ENCODE measurements at regions not wholly inside any gene's neighbourhood (a gene's known extent, or its start where the extent isn't known, plus 50 kb on each side); places are given as distances from the start of the nearest gene placed in this dataset.

GRCh38 chr6:76532647-76533046, 460.2 kb upstream of the IMPG1 start:
- ATAC-seq (no peak), DNase-seq (no peak)
- no peaks in the 10 kb centered on the region for H3K4me1 ChIP-seq (ENCODE audit: control insufficient read depth in 2 of 2, insufficient read depth in 2 of 2, low read length in 2 of 2)
- intact Hi-C loops (cut with micrococcal nuclease): no loop called here
- ChIA-PET POLR2A (no interaction called here), CTCF (no interaction called here)
- H3K4me1 Mint-ChIP-seq: no peaks in the 10 kb centered on the region
- peaks cover 0 to 8% (median 0%) of the 10 kb centered on the region in 3 experiments for H3K9me3 ChIP-seq (ENCODE audit: control insufficient read depth in 2 of 3, low read length in 3 of 3)
- H3K27ac ChIP-seq (ENCODE audit: low read depth, low read length): no peak overlapping the region
- peaks cover 7 to 43% (median 20%) of the 10 kb centered on the region in 11 donors for H3K9me3 Mint-ChIP-seq
- no peaks in the 10 kb centered on the region for H3K36me3 ChIP-seq (ENCODE audit: control insufficient read depth in 2 of 3, insufficient read depth in 3 of 3, low read length in 3 of 3)
- H3K27me3 ChIP-seq (ENCODE audit: control insufficient read depth in 2 of 2, insufficient read depth in 2 of 2, low read length in 2 of 2): no peaks in the 10 kb centered on the region
- H3K4me3 Mint-ChIP-seq: no peak overlapping the region
- no peak overlapping the region for H3K27ac Mint-ChIP-seq
- no peaks in the 10 kb centered on the region for H3K27me3 Mint-ChIP-seq
- H3K36me3 Mint-ChIP-seq: peaks cover 0 to 5% (median 0%) of the 10 kb centered on the region in 5 donors
- no peak overlapping the region for H3K4me3 ChIP-seq (ENCODE audit: low read length)

- intact Hi-C loops (cut with micrococcal nuclease): no loop called here
- no peak for ATAC-seq
- no peaks in the 10 kb centered on the region for H3K27me3 Mint-ChIP-seq
- POLR2A ChIA-PET: no interaction called here
- H3K4me1 Mint-ChIP-seq: no peaks in the 10 kb centered on the region
- H3K36me3 Mint-ChIP-seq: peaks cover 0 to 2% (median 0%) of the 10 kb centered on the region in 5 donors
- H3K36me3 ChIP-seq (ENCODE audit: control insufficient read depth in 2 of 3, insufficient read depth in 3 of 3, low read length in 3 of 3): no peaks in the 10 kb centered on the region
- H3K4me3 Mint-ChIP-seq: no peak overlapping the region
- no peak for DNase-seq
- H3K9me3 ChIP-seq (ENCODE audit: control insufficient read depth in 2 of 3, low read length in 3 of 3): peaks cover 0 to 4% (median 0%) of the 10 kb centered on the region in 3 experiments
- H3K4me3 ChIP-seq (ENCODE audit: low read length): no peak overlapping the region
- no peaks in the 10 kb centered on the region for H3K4me1 ChIP-seq (ENCODE audit: control insufficient read depth in 2 of 2, insufficient read depth in 2 of 2, low read length in 2 of 2)
- no peaks in the 10 kb centered on the region for H3K27me3 ChIP-seq (ENCODE audit: control insufficient read depth in 2 of 2, insufficient read depth in 2 of 2, low read length in 2 of 2)
- no peak overlapping the region for H3K27ac ChIP-seq (ENCODE audit: low read depth, low read length)
- peaks cover 0 to 27% (median 6%) of the 10 kb centered on the region in 11 donors for H3K9me3 Mint-ChIP-seq
- CTCF ChIA-PET: no interaction called here
- no peak overlapping the region for H3K27ac Mint-ChIP-seq
These were observed 446.0 kb upstream of the IMPG1 start for GRCh38 chr6:76518443-76518842.

- peaks cover 0 to 4% (median 0%) of the 10 kb centered on the region in 3 experiments for H3K9me3 ChIP-seq (ENCODE audit: control insufficient read depth in 2 of 3, low read length in 3 of 3)
- CTCF ChIA-PET: no interaction called here
- no peak overlapping the region for H3K27ac ChIP-seq (ENCODE audit: low read depth, low read length)
- H3K4me1 ChIP-seq (ENCODE audit: control insufficient read depth in 2 of 2, insufficient read depth in 2 of 2, low read length in 2 of 2): no peaks in the 10 kb centered on the region
- no peak for DNase-seq
- intact Hi-C loops (cut with micrococcal nuclease): no loop called here
- H3K36me3 ChIP-seq (ENCODE audit: control insufficient read depth in 2 of 3, insufficient read depth in 3 of 3, low read length in 3 of 3): no peaks in the 10 kb centered on the region
- no peak overlapping the region for H3K4me3 ChIP-seq (ENCODE audit: low read length)
- Mint-ChIP-seq H3K36me3 (no peaks in the 10 kb centered on the region), H3K4me3 (no peak overlapping the region), H3K27me3 (no peaks in the 10 kb centered on the region), H3K4me1 (no peaks in the 10 kb centered on the region), H3K9me3 (peaks cover 2 to 28% (median 6%) of the 10 kb centered on the region in 11 donors), H3K27ac (no peak overlapping the region)
- no peak for ATAC-seq
- H3K27me3 ChIP-seq (ENCODE audit: control insufficient read depth in 2 of 2, insufficient read depth in 2 of 2, low read length in 2 of 2): no peaks in the 10 kb centered on the region
- POLR2A ChIA-PET: no interaction called here
These were observed 444.5 kb upstream of the IMPG1 start for GRCh38 chr6:76516924-76517323.

- no peaks in the 10 kb centered on the region for H3K4me1 Mint-ChIP-seq
- intact Hi-C loops (cut with micrococcal nuclease): no loop called here
- Histone ChIP-seq H3K36me3 (ENCODE audit: control insufficient read depth in 2 of 3, insufficient read depth in 3 of 3, low read length in 3 of 3) (no peaks in the 10 kb centered on the region), H3K9me3 (ENCODE audit: control insufficient read depth in 2 of 3, low read length in 3 of 3) (no peaks in the 10 kb centered on the region), H3K4me3 (ENCODE audit: low read length) (no peak overlapping the region), H3K27ac (ENCODE audit: low read depth, low read length) (no peak overlapping the region), H3K27me3 (ENCODE audit: control insufficient read depth in 2 of 2, insufficient read depth in 2 of 2, low read length in 2 of 2) (no peaks in the 10 kb centered on the region), H3K4me1 (ENCODE audit: control insufficient read depth in 2 of 2, insufficient read depth in 2 of 2, low read length in 2 of 2) (no peaks in the 10 kb centered on the region)
- POLR2A ChIA-PET: no interaction called here
- no peaks in the 10 kb centered on the region for H3K36me3 Mint-ChIP-seq
- CTCF ChIA-PET: no interaction called here
- H3K9me3 Mint-ChIP-seq: peaks cover 0 to 20% (median 6%) of the 10 kb centered on the region in 11 donors
- DNase-seq: no peak
- no peak overlapping the region for H3K27ac Mint-ChIP-seq
- no peak for ATAC-seq
- H3K4me3 Mint-ChIP-seq: no peak overlapping the region
- H3K27me3 Mint-ChIP-seq: no peaks in the 10 kb centered on the region
These were observed 438.0 kb upstream of the IMPG1 start for GRCh38 chr6:76510489-76510888.

- no peak overlapping the region for H3K27ac Mint-ChIP-seq
- H3K4me1 ChIP-seq (ENCODE audit: control insufficient read depth in 2 of 2, insufficient read depth in 2 of 2, low read length in 2 of 2): no peaks in the 10 kb centered on the region
- no peaks in the 10 kb centered on the region for H3K27me3 Mint-ChIP-seq
- H3K4me3 ChIP-seq (ENCODE audit: low read length): no peak overlapping the region
- H3K36me3 ChIP-seq (ENCODE audit: control insufficient read depth in 2 of 3, insufficient read depth in 3 of 3, low read length in 3 of 3): no peaks in the 10 kb centered on the region
- no peaks in the 10 kb centered on the region for H3K36me3 Mint-ChIP-seq
- ChIA-PET POLR2A (no interaction called here), CTCF (no interaction called here)
- no peak overlapping the region for H3K4me3 Mint-ChIP-seq
- ATAC-seq (no peak), DNase-seq (no peak)
- no peak overlapping the region for H3K27ac ChIP-seq (ENCODE audit: low read depth, low read length)
- no peaks in the 10 kb centered on the region for H3K4me1 Mint-ChIP-seq
- intact Hi-C loops (cut with micrococcal nuclease): no loop called here
- no peaks in the 10 kb centered on the region for H3K9me3 ChIP-seq (ENCODE audit: control insufficient read depth in 2 of 3, low read length in 3 of 3)
- peaks cover 0 to 20% (median 9%) of the 10 kb centered on the region in 11 donors for H3K9me3 Mint-ChIP-seq
- no peaks in the 10 kb centered on the region for H3K27me3 ChIP-seq (ENCODE audit: control insufficient read depth in 2 of 2, insufficient read depth in 2 of 2, low read length in 2 of 2)
These were observed 436.9 kb upstream of the IMPG1 start for GRCh38 chr6:76509397-76509796.

GRCh38 chr6:76506808-76507207, 434.3 kb upstream of the IMPG1 start:
- Mint-ChIP-seq H3K36me3 (no peaks in the 10 kb centered on the region), H3K27me3 (no peaks in the 10 kb centered on the region), H3K4me1 (no peaks in the 10 kb centered on the region), H3K4me3 (no peak overlapping the region), H3K27ac (no peak overlapping the region), H3K9me3 (peaks cover 0 to 19% (median 3%) of the 10 kb centered on the region in 11 donors)
- DNase-seq: no peak
- CTCF ChIA-PET: no interaction called here
- Histone ChIP-seq H3K36me3 (ENCODE audit: control insufficient read depth in 2 of 3, insufficient read depth in 3 of 3, low read length in 3 of 3) (no peaks in the 10 kb centered on the region), H3K9me3 (ENCODE audit: control insufficient read depth in 2 of 3, low read length in 3 of 3) (no peaks in the 10 kb centered on the region), H3K4me3 (ENCODE audit: low read length) (no peak overlapping the region), H3K27me3 (ENCODE audit: control insufficient read depth in 2 of 2, insufficient read depth in 2 of 2, low read length in 2 of 2) (no peaks in the 10 kb centered on the region), H3K4me1 (ENCODE audit: control insufficient read depth in 2 of 2, insufficient read depth in 2 of 2, low read length in 2 of 2) (no peaks in the 10 kb centered on the region), H3K27ac (ENCODE audit: low read depth, low read length) (no peak overlapping the region)
- ATAC-seq: no peak
- intact Hi-C loops (cut with micrococcal nuclease): no loop called here
- POLR2A ChIA-PET: no interaction called here

GRCh38 chr6:76495909-76496308, 423.4 kb upstream of the IMPG1 start:
- ATAC-seq: no peak
- Histone ChIP-seq H3K9me3 (ENCODE audit: control insufficient read depth in 2 of 3, low read length in 3 of 3) (peaks cover 0 to 15% (median 0%) of the 10 kb centered on the region in 3 experiments), H3K4me3 (ENCODE audit: low read length) (no peak overlapping the region), H3K27ac (ENCODE audit: low read depth, low read length) (no peak overlapping the region), H3K36me3 (ENCODE audit: control insufficient read depth in 2 of 3, insufficient read depth in 3 of 3, low read length in 3 of 3) (no peaks in the 10 kb centered on the region), H3K27me3 (ENCODE audit: control insufficient read depth in 2 of 2, insufficient read depth in 2 of 2, low read length in 2 of 2) (no peaks in the 10 kb centered on the region), H3K4me1 (ENCODE audit: control insufficient read depth in 2 of 2, insufficient read depth in 2 of 2, low read length in 2 of 2) (no peaks in the 10 kb centered on the region)
- Mint-ChIP-seq H3K27ac (no peak overlapping the region), H3K4me1 (no peaks in the 10 kb centered on the region), H3K27me3 (no peaks in the 10 kb centered on the region), H3K36me3 (peaks cover 0 to 7% (median 4%) of the 10 kb centered on the region in 5 donors), H3K4me3 (no peak overlapping the region), H3K9me3 (peaks cover 7 to 50% (median 18%) of the 10 kb centered on the region in 11 donors)
- intact Hi-C loops (cut with micrococcal nuclease): no loop called here
- ChIA-PET CTCF (no interaction called here), POLR2A (no interaction called here)
- no peak for DNase-seq
